Left renal cortex interstitium (tissue), 4 donors: ENCODE measurements at regions not wholly inside any gene's neighbourhood (a gene's known extent, or its start where the extent isn't known, plus 50 kb on each side); places are given as distances from the start of the nearest gene placed in this dataset.

Experiments used
- DNase-seq, 4 donors: peaks; one replicate each; pipeline ENCODE4 v3.0.0-alpha.2; 2013; ENCODE audit warnings: low read depth in 4 of 4, low spot score in 2 of 4, missing footprints in 1 of 4

DNA sequence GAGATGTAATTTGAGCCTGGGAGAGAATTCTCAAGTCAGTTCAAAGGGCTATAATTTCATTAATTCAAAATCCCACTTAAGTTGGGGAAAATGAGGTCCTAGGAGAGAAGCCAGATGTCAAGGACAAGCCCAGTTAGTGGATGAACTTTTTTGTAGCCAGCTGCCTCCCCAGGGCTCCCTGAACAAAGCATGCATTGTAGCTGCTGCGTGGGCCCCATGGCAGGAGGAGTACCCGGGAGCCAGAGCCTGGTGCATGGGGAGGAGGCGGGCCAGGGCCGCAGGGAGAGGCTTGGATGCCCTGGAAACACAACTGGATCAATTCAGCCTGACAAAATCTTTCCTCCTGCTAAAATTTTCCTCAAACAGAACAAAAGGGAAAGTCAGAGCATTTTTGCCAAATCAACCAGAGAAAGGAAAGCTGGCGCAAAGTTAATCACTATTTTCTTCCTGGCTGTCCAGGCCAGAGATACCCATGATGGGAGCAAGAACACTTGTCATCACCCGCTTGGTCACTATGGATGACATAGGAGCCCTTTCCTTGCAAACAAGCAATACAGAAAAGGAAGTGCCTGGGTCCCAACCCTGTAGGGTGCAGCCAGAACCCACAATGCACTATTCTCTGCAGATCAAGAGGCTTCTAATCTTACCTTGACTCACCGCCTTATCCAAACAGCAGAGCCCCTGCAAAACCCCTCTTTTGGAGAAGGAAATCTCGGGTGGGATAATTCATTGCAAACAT lies 248.1 kb upstream of the RAB4A start:
- no peak for DNase-seq

DNA sequence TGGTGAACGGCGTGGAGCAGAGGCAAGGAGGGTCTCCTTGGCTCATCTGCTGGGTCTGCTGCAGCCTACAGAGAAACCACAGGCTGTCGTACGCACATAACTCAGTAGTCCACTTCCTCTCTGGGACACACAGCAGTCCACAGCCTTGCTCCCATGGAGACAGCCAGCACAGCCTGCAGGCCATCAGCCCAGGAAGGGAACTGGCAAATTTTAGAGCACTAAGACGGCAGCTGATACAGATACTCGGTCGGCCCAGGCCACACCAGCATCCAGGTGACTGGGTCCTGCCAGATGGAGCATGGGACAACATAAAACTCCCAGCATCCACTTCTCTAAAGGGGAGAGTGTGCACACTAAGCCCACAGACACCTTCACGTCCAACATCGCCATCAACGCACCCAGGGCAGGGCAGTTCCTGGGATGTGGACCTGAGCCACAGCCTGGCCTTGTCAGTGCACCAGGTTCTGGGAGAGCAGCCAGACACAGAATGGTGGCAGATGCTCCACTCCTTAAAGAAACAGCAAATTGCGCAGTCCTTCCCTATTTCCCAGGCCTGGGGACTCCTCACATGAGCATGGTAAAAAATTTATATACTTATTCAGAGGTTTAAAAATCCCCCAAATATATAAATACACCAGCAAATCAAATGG lies 247.1 kb upstream of the RAB4A start:
- no peak for DNase-seq

DNA sequence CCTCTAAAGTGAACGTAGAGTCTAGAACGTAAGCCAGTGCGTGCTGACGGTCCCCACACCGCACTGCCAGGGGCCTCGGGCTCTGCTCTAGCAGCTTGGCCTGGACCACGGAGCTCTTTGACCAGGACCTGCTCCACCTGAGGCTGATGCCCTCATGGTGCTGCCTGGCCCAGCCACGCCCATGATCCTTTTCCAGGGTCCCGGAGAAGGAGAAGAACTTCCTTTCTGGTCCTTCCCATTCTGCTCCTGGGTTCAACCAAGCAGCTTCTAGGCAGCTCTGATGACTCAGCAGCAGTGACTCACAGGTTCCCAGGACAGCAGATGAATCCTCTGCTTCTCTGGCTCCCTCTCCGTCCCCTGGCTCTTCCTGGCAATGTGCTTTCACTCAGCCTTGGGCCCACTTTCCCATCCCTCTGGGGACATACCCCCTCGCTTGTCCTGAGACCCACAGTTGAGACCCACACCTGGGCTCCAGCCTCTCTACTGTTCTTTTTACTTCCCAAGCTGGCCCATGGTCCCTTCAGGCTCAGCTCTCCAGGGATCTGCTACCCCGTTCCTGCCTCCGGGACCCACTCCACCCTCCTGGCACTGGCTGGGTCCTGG lies 246.3 kb upstream of the RAB4A start:
- no peak for DNase-seq

DNA sequence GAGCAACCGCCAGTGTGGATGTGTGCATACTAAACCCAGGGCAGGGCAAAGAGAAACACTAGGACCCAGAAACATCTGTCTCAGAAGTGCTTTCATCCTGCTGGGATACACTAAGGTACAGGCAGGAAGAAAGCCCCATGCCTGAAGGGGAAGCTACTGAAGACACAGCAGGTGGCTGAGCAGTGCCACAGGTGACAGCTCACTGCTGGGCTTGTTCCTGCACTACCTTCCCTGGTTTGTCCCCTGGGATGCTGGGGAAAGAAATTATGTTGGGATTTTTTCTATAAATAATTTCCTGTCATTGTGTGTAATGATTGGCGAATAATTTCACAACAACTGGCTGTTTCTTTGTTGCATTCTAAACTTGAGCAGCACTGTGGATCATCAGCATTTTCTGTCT lies 245.3 kb upstream of the RAB4A start:
- DNase-seq = no peak

DNA sequence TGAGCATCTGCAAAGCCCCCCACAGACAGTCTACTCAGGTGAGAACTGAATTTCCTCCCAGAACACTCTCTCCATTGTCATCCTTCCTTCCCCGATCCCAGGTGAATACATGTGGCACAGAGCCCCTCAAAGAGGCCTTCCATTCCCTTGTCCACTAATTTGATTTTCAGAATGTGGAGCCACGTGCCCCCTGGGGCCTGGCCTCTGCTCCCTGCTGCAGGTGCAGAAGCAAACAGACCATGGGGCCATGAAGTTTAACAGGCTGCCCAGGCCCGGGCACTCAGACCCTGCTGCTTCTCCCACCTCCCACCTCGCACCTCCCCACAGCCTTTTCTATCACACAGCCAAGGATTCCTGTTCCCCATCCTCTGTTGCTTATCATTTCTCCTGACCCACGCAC lies 243.8 kb upstream of the RAB4A start:
- DNase-seq = no peak

DNA sequence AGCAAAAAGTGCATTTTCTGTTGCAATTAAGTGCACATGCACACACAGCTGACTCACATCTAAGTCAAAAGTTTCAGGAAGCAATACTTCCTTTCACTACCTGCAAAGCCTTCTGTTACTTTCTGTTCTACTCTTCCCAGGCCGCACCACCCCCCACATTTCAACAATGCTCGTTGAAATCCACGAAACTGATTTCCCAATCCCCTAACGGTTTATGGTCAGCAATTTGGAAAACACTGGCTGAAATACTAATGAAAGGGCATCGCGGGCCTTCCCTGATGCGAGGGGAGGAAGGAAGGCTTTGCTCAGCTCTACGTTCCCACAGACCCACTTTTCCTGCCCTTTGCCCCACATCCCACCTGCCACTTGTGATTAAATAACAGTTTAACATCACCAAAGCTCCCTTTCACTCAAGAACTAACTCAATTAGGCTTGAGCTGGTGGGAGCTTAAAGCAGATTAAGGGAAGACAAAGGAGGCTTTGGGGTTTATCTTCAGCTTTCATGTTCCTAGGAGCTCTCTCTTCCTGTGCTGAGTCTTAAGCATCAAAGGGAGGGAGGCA lies 243.2 kb upstream of the RAB4A start:
- no peak for DNase-seq

DNA sequence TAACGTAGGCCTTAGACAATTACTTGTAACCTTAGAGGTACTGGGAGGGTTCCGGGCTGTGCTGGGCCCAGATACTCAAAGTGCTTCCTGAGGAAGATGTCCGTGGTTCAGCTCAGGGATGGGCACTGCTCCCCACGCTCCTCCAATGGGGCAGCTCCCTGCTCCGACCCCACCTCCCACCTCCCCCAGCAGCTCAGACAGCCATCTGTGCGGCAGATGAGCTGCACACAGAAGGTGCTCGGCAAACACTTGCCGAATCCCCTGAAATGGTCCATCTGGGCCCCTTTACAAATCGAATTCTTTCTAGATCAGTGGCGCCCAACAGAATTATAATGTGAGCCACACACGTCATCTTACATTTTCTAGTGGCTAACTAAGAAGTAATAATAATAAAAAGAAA lies 242.4 kb upstream of the RAB4A start:
- DNase-seq = no peak

DNA sequence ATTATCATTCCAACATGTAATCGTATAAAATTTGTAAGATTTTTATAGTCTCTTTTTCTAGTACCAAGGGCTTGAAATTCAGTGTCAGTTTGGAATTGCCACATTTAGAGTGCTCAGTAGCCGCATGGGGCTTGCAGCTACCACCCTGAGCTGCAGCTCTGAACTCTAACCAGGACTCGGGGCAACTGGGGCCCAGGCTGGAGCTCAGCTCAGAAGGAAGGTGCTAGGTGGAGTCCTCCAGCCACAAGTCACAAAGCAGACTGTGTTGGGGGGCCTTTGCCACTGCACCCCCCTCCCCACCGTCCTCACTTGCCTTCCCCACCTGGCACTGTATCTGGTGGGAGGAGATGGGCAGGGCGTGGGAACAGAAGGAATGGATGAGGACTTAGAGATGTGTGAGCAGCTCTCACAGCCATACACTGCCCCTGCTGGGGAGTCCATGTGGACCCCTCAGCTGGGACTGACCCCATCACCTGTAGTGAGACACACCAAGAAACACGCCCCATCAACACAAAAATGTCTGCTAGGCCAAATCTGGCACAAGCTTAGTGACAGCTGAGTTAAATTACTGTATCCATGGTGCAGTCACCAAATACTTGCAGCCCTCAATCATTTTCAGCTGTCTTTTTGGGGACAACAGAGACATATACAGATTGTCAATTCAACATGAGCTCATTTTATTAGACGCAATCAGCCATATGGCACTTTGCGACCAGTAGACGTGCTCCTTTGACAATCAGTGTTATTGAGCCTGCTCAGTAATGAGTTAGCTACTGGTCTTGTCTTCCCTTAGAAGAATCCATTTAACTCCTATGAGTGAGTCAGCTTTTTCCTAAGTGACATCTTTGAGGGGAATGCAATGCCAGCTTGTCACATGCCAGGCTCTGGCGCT lies 241.7 kb upstream of the RAB4A start:
- DNase-seq = no peak

DNA sequence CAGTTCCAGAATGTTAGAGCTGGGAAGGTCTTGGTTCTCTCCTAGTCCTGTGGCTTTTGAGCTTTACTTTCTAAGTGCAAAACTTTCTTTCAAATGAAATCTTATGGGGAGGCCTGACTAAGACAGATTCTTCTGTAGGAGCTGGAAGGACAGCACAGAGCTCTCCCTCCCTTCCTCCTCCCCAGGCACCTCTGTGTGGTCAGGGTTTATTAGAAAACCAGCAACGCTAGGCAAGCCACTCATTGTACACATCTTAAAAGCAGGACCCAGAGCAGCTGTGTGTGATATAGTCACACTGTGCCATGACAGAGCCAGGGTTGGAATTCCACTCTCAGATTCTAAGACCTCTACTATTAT lies 241.1 kb upstream of the RAB4A start:
- no peak for DNase-seq

DNA sequence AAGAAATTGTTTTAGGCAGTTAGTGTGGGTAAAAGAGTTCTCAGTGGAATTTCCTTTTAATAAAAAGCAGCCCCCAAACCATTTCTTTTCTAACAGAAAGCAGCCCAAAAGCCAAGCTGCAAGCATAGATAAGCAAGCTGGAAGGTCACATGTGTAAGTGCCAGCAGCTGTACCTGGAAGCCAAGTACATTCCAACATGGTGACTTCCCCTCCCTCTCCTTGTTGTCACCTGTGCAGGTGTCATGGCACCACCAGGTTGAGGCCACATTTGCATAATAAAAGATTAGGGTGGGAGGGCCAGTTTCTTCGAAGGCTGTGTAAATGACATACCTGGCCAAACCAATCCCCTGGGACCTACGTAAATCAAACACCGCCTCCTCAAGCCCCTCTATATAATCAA lies 240.3 kb upstream of the RAB4A start:
- no peak for DNase-seq

DNA sequence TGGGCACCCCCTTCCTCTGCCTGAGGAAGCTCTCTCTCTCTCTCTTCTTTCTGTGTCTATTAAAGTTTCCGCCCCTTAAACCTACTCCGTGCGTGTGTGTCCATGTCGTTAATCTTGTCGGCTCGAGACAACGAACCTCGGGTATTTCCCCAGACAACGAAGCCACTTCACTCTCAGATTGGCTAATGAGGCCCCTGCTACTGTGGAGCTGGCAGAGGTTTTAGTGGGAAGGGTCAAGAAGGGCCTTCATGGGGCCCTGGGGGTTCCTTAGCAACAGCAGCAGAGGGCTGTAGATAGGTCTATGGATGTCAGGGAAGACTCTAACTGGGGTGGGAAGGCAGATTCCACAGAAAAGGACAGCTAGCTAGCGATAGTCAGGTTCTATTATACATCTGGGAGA lies 239.8 kb upstream of the RAB4A start:
- no peak for DNase-seq

DNA sequence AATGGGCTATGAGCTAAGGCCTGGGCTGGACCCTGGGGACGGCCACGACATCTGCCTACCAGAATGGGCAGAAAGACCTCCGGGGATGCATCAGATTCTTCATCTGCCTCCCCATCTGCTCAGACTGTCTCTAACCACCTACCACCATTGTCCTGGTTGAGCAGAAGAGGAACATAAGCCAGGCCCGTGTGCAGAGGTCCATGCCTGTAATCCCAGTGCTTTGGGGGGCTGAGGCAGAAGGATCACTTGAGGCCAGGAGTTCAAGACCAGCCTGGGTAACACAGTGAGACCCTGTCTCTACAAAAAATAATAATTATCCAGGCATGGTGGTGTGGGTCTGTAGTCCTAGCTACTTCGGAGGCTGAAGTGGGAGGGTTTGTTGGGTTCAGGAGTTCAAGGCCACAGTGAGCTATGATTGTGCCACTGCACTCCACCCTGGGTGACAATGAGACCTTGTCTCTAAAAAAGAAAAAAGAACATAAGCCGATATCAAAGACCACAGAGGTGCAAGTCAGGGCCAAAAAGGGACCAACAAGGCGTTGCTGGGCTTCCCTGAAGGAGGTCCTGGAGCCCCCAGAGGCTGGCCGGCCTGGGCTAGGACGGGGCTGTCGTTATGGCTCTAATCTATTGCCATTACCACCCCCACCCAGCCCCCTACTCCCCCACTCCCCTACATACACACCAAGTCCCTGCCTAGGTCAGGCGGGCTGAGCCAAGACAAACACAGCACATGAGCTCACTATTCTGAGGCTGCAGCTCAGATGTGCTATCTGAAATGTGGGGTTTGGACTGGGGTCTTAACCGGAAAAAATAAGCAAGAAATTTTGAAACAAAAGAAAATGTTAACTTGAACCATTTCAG lies 239.2 kb upstream of the RAB4A start:
- no peak for DNase-seq

DNA sequence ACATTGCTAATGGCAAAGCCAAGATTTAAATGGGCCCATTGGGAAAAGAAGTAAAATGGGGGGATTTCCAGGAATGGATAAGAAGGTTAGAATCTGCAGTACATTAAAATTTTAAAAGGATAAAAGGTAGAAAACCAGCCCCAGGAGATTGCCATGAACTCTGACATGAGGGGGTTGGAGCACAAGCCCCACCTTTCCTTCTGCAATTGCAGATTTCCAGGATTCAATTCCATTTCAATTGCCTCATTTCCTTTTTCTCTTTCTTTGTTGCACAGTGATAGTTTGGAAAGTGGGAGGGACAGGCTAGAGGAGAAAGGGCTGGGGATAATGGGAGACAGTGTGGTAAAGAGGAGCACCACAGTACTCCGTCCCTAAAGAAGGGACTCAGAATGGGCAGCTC lies 238.5 kb upstream of the RAB4A start:
- DNase-seq = no peak

DNA sequence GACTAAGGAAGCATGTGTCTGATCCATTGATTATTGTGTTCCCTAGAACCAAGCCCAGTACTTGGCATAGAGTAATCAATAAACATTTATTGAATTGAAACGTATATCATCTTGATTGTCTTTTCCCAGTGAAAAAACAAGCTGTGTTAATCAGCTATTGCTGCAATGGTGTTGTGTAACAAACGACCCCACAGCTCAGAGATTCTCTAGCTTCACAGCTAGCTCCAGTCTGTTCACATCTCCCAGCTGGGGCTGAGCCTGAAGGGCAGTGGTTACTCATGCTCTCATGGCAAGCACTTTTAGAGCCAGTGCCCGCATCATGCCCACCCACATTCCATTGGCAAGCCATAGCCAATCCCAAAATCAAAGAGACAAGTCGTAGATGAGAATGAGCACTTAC lies 237.4 kb upstream of the RAB4A start:
- no peak for DNase-seq

DNA sequence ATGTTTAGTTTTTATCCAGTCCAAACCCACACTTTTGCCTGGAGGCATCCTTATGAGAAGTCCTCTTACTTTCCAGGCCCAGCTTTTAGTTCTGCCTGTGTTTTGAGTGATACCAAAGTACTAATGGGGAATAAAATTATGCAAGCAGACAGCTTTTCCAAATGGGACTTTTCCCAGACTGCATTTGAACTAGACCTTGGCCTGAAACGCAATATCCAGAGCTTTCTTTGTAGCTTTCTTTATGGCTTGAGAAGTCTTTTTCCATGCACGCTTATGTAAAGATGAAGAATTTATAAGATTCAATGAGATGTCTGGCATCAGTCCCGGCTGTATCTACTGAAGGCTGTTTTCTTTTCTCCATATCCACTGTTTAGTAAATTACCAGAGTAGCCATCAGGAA lies 236.6 kb upstream of the RAB4A start:
- peak in 1 of 4 donors; percentile 23 for DNase-seq

DNA sequence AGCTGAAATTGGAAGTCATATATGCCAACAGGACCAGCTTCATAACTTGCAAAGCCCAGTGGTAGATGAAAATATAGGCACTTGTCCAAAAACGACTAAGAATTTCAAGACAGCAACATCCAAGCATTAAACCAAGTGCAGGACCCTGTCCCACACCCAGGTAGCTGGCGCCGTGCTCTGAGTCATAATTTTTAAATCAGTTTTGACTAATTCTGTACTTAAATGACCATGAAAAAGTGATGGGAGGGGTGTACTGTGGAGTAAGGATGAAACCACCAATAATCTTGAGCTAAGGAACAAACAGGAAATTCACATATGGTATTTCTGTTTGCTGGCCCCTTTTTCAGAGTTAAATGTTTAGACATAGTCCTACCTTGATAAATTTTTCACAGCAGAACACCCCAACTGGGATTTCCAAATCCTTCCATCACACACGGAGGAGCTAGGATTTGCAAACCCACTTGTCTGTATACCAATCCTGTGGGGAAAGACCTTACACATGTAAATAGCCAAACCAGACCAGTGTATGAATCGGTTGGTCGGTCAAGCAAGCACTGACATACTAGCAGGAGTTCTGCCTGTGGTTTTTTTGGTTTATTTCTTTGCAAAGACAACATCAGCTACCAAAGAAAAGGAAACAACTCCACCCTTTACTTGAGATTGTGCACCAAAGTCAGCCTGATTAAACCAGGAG lies 235.7 kb upstream of the RAB4A start:
- DNase-seq = no peak

DNA sequence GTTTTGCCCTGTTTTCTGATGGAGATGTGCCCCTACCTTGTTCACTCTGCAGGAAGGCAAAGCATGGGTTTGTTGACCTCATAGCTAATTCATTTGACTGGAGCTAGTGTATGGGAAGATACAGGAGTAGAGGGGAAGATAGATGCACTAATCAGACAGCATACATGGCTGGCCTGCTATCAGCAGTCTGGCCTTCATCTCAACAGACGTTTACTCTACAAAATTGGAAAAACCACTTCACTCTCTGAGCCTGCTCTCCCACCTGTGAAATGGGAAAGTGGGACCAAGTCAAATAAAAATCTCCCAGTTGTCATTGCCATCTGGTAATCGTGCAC lies 235.2 kb upstream of the RAB4A start:
- DNase-seq = no peak

DNA sequence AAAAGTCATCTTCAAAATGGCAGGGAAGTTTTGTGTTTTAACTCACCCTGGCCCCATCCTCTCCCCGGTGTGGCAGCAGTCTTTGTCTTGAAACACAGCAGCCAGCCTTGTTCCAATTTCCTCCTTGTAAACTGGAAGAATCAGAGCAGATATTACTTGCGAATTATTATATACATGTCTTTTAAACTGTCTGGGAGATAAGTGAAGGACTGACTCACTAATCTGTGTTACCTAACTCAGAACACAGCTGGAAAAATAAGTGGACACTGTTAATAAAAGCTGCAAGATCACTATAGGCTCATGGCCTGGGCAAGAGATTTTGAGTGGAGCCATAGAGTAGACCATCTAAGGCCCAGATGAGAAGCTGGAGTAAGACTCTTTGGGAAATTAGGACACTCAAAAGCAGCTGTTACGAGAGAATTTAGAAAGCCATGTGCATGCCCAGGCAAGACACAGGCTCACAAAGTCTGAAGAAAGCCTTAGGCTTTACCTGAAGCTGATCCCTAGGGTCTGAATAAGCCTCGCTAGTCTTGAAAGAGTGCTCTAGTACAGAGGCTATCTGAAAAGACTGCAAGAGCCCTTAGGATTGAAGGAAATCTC lies 233.0 kb upstream of the RAB4A start:
- DNase-seq = no peak
